ENCODE measurements at regions not wholly inside any gene's neighbourhood (a gene's known extent, or its start where the extent isn't known, plus 50 kb on each side); places are given as distances from the start of the nearest gene placed in this dataset.
"Not testable (repeated sequence)": the region's sequence is repeated elsewhere in the genome, so short reads cannot be mapped to it uniquely, and the experiment has no call there.

DNA sequence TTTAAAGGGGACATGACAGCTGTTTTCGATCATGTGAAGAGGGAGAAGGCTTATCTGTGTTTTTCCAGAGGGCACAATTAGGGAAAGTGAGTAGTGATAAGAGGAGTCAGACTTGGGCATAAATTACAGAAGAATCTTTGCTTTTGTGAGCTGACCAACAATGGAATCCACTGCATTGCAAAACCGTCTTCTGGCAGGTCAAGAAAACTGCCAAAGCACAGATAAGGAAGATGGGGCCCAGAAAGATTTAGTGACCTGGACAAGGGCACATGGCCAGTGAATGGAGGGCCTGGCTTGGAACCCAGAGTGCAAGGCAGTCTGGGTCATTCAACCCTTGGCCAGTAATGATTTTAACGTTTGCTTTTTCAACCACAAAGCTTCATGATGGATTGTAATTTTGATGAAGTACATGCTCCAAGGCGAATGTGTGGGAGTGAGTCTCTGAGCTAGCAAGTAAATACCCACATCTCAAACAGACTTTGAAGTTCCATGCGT is 153.2 kb upstream of the MAST4 start:
- TF ChIP-seq, protein P1, sequence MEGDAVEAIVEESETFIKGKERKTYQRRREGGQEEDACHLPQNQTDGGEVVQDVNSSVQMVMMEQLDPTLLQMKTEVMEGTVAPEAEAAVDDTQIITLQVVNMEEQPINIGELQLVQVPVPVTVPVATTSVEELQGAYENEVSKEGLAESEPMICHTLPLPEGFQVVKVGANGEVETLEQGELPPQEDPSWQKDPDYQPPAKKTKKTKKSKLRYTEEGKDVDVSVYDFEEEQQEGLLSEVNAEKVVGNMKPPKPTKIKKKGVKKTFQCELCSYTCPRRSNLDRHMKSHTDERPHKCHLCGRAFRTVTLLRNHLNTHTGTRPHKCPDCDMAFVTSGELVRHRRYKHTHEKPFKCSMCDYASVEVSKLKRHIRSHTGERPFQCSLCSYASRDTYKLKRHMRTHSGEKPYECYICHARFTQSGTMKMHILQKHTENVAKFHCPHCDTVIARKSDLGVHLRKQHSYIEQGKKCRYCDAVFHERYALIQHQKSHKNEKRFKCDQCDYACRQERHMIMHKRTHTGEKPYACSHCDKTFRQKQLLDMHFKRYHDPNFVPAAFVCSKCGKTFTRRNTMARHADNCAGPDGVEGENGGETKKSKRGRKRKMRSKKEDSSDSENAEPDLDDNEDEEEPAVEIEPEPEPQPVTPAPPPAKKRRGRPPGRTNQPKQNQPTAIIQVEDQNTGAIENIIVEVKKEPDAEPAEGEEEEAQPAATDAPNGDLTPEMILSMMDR (IDR thresholded peaks at IDR 0.05): no peak
- no peak overlapping the region for H3K27ac Mint-ChIP-seq
- DNase-seq: no peak
- peaks cover 18% of the 10 kb centered on the region for H3K9me3 Mint-ChIP-seq
- H3K36me3 Mint-ChIP-seq (ENCODE audit: low read depth): no peaks in the 10 kb centered on the region
- no peaks in the 10 kb centered on the region for H3K27me3 Mint-ChIP-seq (ENCODE audit: low read depth, poor library complexity)
- no peak overlapping the region for H3K4me3 Mint-ChIP-seq
- H3K4me1 Mint-ChIP-seq: no peaks in the 10 kb centered on the region

DNA sequence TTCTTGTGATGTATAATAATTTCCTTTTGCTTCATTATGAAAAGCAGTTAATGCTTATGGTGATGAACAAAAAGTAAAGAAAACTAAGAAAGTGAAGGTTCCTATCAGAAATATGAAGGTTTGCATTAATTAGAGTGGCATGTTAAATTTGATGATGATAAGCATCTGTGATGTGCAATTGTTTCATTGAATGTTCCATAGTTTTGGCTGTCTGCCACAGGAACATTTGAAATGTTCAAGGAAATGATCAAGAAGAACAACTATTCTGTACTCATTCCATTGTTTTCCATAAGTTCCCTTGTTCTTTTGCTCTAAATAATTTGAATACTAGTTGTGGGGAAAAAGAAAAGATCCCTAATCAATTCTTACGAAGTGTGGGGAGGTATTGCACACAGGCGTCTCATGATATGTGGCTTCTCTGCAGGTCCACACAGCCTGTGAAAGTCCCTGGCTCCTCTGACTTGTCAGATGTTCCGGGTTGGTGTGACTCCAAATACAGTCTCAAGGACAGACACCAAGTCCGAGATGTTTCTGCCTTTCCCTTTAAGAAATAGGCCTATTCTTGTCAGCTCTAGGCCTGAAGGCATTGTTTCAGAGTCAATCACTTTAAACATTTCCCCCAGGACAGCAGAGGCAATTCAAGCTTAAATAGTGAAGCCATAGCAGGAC is 152.6 kb upstream of the MAST4 start:
- Mint-ChIP-seq H3K27ac (no peak overlapping the region), H3K9me3 (peaks cover 24% of the 10 kb centered on the region), H3K4me1 (no peaks in the 10 kb centered on the region), H3K36me3 (ENCODE audit: low read depth) (no peaks in the 10 kb centered on the region), H3K4me3 (no peak overlapping the region), H3K27me3 (ENCODE audit: low read depth, poor library complexity) (no peaks in the 10 kb centered on the region)
- DNase-seq: no peak
- TF ChIP-seq, protein P1 (IDR thresholded peaks at IDR 0.05): no peak

DNA sequence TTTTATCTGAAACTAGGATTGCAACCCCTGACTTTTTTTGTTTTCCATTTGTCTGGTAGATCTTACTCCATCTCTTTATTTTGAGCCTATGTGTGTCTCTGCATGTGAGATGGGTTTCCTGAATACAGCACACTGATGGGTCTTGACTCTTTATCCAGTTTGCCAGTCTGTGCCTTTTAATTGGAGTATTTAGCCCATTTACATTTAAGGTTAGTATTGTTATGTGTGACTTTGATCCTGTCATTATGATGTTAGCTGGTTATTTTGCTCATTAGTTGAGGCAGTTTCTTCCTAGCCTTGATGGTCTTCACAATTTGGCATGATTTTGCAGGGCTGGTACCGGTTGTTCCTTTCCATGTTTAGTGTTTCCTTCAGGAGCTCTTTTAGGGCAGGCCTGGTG is 148.1 kb upstream of the MAST4 start:
- H3K4me1 Mint-ChIP-seq; H3K27me3 Mint-ChIP-seq (ENCODE audit: low read depth, poor library complexity): not testable (repeated sequence)

DNA sequence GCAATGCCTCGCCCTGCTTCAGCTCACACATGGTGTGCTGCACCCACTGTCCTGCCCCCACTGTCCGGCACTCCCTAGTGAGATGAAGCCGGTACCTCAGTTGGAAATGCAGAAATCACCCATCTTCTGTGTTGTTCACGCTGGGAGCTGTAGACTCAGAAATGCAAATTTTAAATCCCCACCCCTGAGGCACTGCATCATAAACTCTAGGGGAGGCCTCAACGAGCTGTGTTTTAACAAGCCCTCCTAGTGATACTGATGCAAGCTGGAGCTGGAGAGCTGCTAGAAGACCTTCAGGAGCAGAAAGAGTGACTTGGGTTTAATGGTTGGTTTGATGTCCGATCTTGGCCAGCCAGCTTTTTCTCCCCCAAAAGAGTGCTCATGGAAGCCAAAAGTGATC is 146.0 kb upstream of the MAST4 start:
- TF ChIP-seq, protein P1 (IDR thresholded peaks at IDR 0.05): no peak
- Mint-ChIP-seq H3K36me3 (ENCODE audit: low read depth) (peaks cover 5% of the 10 kb centered on the region), H3K27ac (no peak overlapping the region), H3K4me1 (no peaks in the 10 kb centered on the region), H3K9me3 (peaks cover 57% of the 10 kb centered on the region), H3K4me3 (no peak overlapping the region), H3K27me3 (ENCODE audit: low read depth, poor library complexity) (no peaks in the 10 kb centered on the region)
- DNase-seq: no peak

More for the DNA sequence above, 148.1 kb upstream of the MAST4 start:
- peaks cover 57% of the 10 kb centered on the region for H3K9me3 Mint-ChIP-seq
- H3K4me3 Mint-ChIP-seq; H3K27ac Mint-ChIP-seq; H3K36me3 Mint-ChIP-seq (ENCODE audit: low read depth); DNase-seq: not testable (repeated sequence)

DNA sequence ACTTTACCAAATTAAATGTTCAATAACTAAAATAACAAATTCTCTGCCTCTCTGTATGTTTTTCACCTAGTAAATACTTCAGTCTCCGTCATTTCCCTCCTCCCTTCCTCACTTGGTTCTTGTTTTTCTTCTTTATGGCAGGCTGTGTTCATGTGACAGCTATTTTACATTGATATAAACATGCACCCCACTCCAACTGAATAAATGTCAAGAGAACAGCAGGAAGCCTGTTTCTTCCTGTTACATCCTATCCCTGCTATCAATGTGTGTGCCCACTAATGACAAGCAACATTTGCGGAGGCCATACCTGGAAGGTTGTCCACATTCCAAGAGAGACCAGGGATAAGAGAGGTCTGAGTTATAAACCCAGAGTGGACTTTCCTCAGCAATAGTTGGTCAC is 145.2 kb upstream of the MAST4 start:
- Mint-ChIP-seq H3K36me3 (ENCODE audit: low read depth) (peaks cover 5% of the 10 kb centered on the region), H3K4me1 (no peaks in the 10 kb centered on the region), H3K27ac (no peak overlapping the region), H3K4me3 (no peak overlapping the region), H3K27me3 (ENCODE audit: low read depth, poor library complexity) (no peaks in the 10 kb centered on the region), H3K9me3 (peaks cover 56% of the 10 kb centered on the region)
- no peak for DNase-seq
- TF ChIP-seq, protein P1 (IDR thresholded peaks at IDR 0.05): no peak

DNA sequence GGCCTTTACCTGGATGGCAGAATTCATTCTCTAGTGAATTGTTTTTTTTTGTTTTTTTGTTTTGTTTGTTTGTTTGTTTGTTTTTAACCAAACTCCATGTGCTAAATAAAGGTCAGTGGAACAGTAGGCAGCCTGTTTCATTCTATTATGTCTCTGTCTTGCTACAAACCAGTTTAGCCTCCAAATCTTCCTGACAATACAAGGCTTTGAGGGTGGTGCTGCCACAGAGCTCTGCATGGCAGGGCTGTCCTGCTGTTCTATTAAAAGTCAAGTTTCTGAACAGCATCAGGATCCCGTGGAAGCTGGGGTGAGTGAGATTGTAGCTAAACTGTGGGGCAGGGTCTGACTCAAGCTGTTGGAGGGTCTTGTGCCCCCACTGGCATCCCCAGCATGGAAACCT is 144.1 kb upstream of the MAST4 start:
- H3K4me3 Mint-ChIP-seq: no peak overlapping the region
- H3K4me1 Mint-ChIP-seq: no peaks in the 10 kb centered on the region
- DNase-seq: no peak
- no peak overlapping the region for H3K27ac Mint-ChIP-seq
- peaks cover 5% of the 10 kb centered on the region for H3K36me3 Mint-ChIP-seq (ENCODE audit: low read depth)
- no peaks in the 10 kb centered on the region for H3K27me3 Mint-ChIP-seq (ENCODE audit: low read depth, poor library complexity)
- H3K9me3 Mint-ChIP-seq: peaks cover 48% of the 10 kb centered on the region
- TF ChIP-seq, protein P1 (IDR thresholded peaks at IDR 0.05): no peak
